ENCODE measurements at regions not wholly inside any gene's neighbourhood (a gene's known extent, or its start where the extent isn't known, plus 50 kb on each side); places are given as distances from the start of the nearest gene placed in this dataset.
"Not testable (repeated sequence)": the region's sequence is repeated elsewhere in the genome, so short reads cannot be mapped to it uniquely, and the experiment has no call there.

GRCh38 chr1:172837816-172838679, 179.1 kb downstream of the FASLG start:
- Histone ChIP-seq H3K36me3 (ENCODE audit: insufficient read depth, low read length, poor library complexity, severe bottlenecking) (no peaks in the 10 kb centered on the region), H3K27me3 (replicated peaks; ENCODE audit: insufficient read depth, low read depth, low read length, poor library complexity) (no peaks in the 10 kb centered on the region), H3K9me3 (ENCODE audit: low read depth, low read length, poor library complexity, severe bottlenecking) (no peaks in the 10 kb centered on the region), H3K27ac (ENCODE audit: low read depth, low read length, poor library complexity, severe bottlenecking) (no peak overlapping the region), H3K4me1 (ENCODE audit: insufficient read depth, low read length, poor library complexity, severe bottlenecking) (no peaks in the 10 kb centered on the region), H3K4me3 (ENCODE audit: low read depth, low read length, poor library complexity, severe bottlenecking) (no peak overlapping the region)
- POLR2A ChIA-PET (ENCODE audit: low non-redundant PET) = no interaction called here
- CTCF ChIA-PET = no interaction called here
- DNase-seq (ENCODE audit: low spot score) = no peak
- BruUV-seq (replicated peaks) = no TSS peak
- intact Hi-C loops (cut with micrococcal nuclease; ENCODE audit: unreplicated experiment) = no loop called here
- no peak for TF ChIP-seq EZH2 (IDR thresholded peaks at IDR 0.05; ENCODE audit: borderline replicate concordance, low read depth, low read length, poor library complexity, severe bottlenecking)
- TF ChIP-seq CTCF (conservative IDR thresholded peaks at IDR 0.05; ENCODE audit: low read depth, low read length) = no peak

GRCh38 chr1:172838680-172839313, 179.9 kb downstream of the FASLG start:
- H3K4me1 ChIP-seq (ENCODE audit: insufficient read depth, low read length, poor library complexity, severe bottlenecking) = no peaks in the 10 kb centered on the region

GRCh38 chr1:172839639-172840038, 180.7 kb downstream of the FASLG start:
- H3K4me3 ChIP-seq (ENCODE audit: low read depth, low read length, poor library complexity, severe bottlenecking); intact Hi-C loops (cut with micrococcal nuclease; ENCODE audit: unreplicated experiment); H3K9me3 ChIP-seq (ENCODE audit: low read depth, low read length, poor library complexity, severe bottlenecking); CTCF ChIA-PET; H3K27me3 ChIP-seq (replicated peaks; ENCODE audit: insufficient read depth, low read depth, low read length, poor library complexity); DNase-seq (ENCODE audit: low spot score); POLR2A ChIA-PET (ENCODE audit: low non-redundant PET); H3K27ac ChIP-seq (ENCODE audit: low read depth, low read length, poor library complexity, severe bottlenecking); H3K36me3 ChIP-seq (ENCODE audit: insufficient read depth, low read length, poor library complexity, severe bottlenecking); BruUV-seq (replicated peaks); H3K4me1 ChIP-seq (ENCODE audit: insufficient read depth, low read length, poor library complexity, severe bottlenecking): not testable (repeated sequence)

More at GRCh38 chr1:172838680-172839313, 179.9 kb downstream of the FASLG start:
- no peak for DNase-seq (ENCODE audit: low spot score)
- Histone ChIP-seq H3K9me3 (ENCODE audit: low read depth, low read length, poor library complexity, severe bottlenecking) (no peaks in the 10 kb centered on the region), H3K4me3 (ENCODE audit: low read depth, low read length, poor library complexity, severe bottlenecking) (no peak overlapping the region), H3K27ac (ENCODE audit: low read depth, low read length, poor library complexity, severe bottlenecking) (no peak overlapping the region), H3K27me3 (replicated peaks; ENCODE audit: insufficient read depth, low read depth, low read length, poor library complexity) (no peaks in the 10 kb centered on the region), H3K36me3 (ENCODE audit: insufficient read depth, low read length, poor library complexity, severe bottlenecking) (no peaks in the 10 kb centered on the region)
- intact Hi-C loops (cut with micrococcal nuclease; ENCODE audit: unreplicated experiment) = no loop called here
- no TSS peak for BruUV-seq (replicated peaks)
- ChIA-PET CTCF (no interaction called here), POLR2A (ENCODE audit: low non-redundant PET) (no interaction called here)
- TF ChIP-seq EZH2 (IDR thresholded peaks at IDR 0.05; ENCODE audit: borderline replicate concordance, low read depth, low read length, poor library complexity, severe bottlenecking) = no peak
- no peak for TF ChIP-seq CTCF (conservative IDR thresholded peaks at IDR 0.05; ENCODE audit: low read depth, low read length)
